ENCODE measurements at regions not wholly inside any gene's neighbourhood (a gene's known extent, or its start where the extent isn't known, plus 50 kb on each side); places are given as distances from the start of the nearest gene placed in this dataset.

DNA sequence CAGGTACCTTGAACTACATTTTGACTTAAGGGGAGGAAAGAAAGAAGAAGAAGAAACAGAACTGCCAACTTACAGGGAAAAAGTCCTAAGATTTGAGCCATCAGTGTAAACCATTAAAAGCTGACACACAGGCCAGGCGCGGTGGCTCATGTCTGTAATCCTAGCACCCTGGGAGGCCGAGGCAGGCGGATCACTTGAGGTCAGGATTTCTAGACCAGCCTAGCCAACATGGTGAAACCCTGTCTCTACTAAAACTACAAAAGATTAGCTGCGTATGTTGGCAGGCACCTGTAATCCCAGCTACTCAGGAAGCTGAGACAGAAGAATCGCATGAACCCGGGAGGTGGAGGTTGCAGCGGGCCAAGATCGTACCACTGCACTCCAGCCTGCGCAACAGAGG, 389.7 kb upstream of the FAM241A start:
- Histone ChIP-seq H3K4me3 (ENCODE audit: low read length in 2 of 2) (no peak overlapping the region), H3K27me3 (ENCODE audit: control insufficient read depth in 1 of 2, insufficient read depth in 2 of 2, low read length in 1 of 2) (no peaks in the 10 kb centered on the region), H3K27ac (ENCODE audit: low read depth in 1 of 2, low read length in 2 of 2) (no peak overlapping the region), H3K9me3 (ENCODE audit: control insufficient read depth, low read length) (no peaks in the 10 kb centered on the region), H3K4me1 (ENCODE audit: control insufficient read depth in 1 of 2, insufficient read depth in 2 of 2, low read length in 2 of 2) (no peaks in the 10 kb centered on the region), H3K36me3 (ENCODE audit: control insufficient read depth in 1 of 2, insufficient read depth in 2 of 2, low read length in 1 of 2) (no peaks in the 10 kb centered on the region)
- ATAC-seq (ENCODE audit: low FRiP score): no peak
- WGBS, 2 donors: 94% methylated on average over 10 of the region's 10 CpGs
- DNase-seq: no peak
- intact Hi-C loops (cut with DNase I): no loop called here

DNA sequence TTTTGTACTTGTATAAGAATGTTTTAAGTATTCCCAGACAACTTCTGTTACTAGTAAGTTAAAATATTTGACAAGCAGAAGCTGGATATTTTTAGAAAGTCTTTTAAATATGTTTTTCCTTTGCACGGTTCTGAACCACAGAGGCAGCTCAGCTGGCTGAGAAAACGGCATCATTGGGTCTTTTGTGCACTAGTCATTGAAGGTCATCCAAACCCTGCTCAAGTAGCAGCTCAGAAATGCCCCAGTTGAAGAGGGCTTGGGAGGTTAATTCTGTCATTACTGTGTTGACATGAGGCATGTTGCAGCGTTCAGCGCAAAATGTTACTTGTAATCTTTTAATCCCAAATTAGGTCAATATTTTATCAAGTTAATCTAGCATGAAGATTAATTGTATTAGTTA, 383.7 kb upstream of the FAM241A start:
- no peaks in the 10 kb centered on the region for H3K4me1 ChIP-seq (ENCODE audit: control insufficient read depth in 1 of 2, insufficient read depth in 2 of 2, low read length in 2 of 2)
- intact Hi-C loops (cut with DNase I): no loop called here
- no peak overlapping the region for H3K27ac ChIP-seq (ENCODE audit: low read depth in 1 of 2, low read length in 2 of 2)
- no peak overlapping the region for H3K4me3 ChIP-seq (ENCODE audit: low read length in 2 of 2)
- ATAC-seq (ENCODE audit: low FRiP score) (no peak), DNase-seq (no peak)
- H3K27me3 ChIP-seq (ENCODE audit: control insufficient read depth in 1 of 2, insufficient read depth in 2 of 2, low read length in 1 of 2): no peaks in the 10 kb centered on the region
- WGBS, 2 donors: 3 to 7% methylated on average over 4 of the region's 4 CpGs
- no peaks in the 10 kb centered on the region for H3K36me3 ChIP-seq (ENCODE audit: control insufficient read depth in 1 of 2, insufficient read depth in 2 of 2, low read length in 1 of 2)
- no peaks in the 10 kb centered on the region for H3K9me3 ChIP-seq (ENCODE audit: control insufficient read depth, low read length)

GRCh38 chr4:111770514-111770913, 374.7 kb upstream of the FAM241A start:
- Histone ChIP-seq H3K36me3 (ENCODE audit: control insufficient read depth in 1 of 2, insufficient read depth in 2 of 2, low read length in 1 of 2) (no peaks in the 10 kb centered on the region), H3K4me1 (ENCODE audit: control insufficient read depth in 1 of 2, insufficient read depth in 2 of 2, low read length in 2 of 2) (no peaks in the 10 kb centered on the region), H3K9me3 (ENCODE audit: control insufficient read depth, low read length) (peaks cover 3% of the 10 kb centered on the region), H3K27me3 (ENCODE audit: control insufficient read depth in 1 of 2, insufficient read depth in 2 of 2, low read length in 1 of 2) (no peaks in the 10 kb centered on the region), H3K27ac (ENCODE audit: low read depth in 1 of 2, low read length in 2 of 2) (no peak overlapping the region), H3K4me3 (ENCODE audit: low read length in 2 of 2) (no peak overlapping the region)
- no peak for DNase-seq
- WGBS, 2 donors: 64 to 75% methylated on average over 8 of the region's 8 CpGs
- no peak for ATAC-seq (ENCODE audit: low FRiP score)
- intact Hi-C loops (cut with DNase I): no loop called here

DNA sequence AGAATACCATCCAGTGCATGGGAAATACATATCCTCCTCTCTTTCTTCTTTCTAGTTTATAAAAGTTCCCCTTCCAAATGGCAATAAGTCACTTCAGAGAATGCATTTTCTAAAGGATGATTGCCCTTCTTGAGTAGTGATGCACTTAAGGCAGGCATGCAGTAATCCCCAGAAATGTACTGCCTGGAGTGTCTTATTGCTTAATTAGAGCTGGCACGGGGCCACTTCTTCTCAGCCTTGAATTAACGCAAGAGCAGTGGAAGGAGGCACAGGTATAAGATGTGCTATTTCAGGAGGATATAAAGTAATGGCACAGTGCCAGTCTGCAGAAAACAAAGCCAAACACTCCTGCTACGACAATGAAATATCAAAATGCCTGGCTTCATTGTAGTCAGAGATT, 371.4 kb upstream of the FAM241A start:
- DNase-seq (no peak), ATAC-seq (ENCODE audit: low FRiP score) (no peak)
- Histone ChIP-seq H3K27ac (ENCODE audit: low read depth in 1 of 2, low read length in 2 of 2) (no peak overlapping the region), H3K27me3 (ENCODE audit: control insufficient read depth in 1 of 2, insufficient read depth in 2 of 2, low read length in 1 of 2) (no peaks in the 10 kb centered on the region), H3K4me3 (ENCODE audit: low read length in 2 of 2) (no peak overlapping the region), H3K36me3 (ENCODE audit: control insufficient read depth in 1 of 2, insufficient read depth in 2 of 2, low read length in 1 of 2) (no peaks in the 10 kb centered on the region), H3K4me1 (ENCODE audit: control insufficient read depth in 1 of 2, insufficient read depth in 2 of 2, low read length in 2 of 2) (no peaks in the 10 kb centered on the region), H3K9me3 (ENCODE audit: control insufficient read depth, low read length) (peaks cover 3% of the 10 kb centered on the region)
- intact Hi-C loops (cut with DNase I): no loop called here
- 66 to 75% methylated on average over 3 of the region's 3 CpGs for WGBS, 2 donors

DNA sequence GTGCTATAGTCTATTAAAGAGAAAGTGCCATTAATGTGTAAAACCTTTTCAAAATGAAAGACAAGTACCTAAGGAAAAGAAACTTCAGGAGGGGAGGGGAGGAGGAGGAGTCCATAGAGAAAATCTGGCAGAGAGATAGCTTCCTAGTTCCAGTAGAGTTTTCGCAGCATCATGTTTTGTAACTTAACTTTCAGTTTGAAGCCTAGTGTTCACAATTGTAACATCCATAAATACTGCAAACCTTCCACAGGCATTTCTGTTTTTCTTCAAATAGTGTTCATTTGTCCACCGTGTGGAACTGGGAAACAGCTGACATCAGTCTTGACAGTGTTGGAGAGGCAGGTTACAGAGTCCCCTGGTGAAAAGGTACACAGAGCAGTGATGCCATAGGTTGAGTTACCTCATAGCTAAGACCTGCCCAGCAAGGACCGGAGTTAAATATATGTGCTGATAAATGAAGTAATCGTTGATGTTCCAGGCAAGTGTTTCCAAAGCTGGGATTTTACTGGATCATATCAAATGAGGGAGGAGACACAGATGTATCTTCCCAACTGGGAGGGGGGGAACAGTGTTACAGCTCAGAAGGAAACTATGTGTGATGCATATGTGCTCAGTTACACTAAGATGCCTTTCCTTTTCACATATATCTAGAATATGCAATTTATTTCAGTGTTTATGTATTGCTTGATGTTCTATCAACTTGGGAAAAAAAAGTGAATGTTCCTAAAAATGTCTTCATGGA, 369.5 kb upstream of the FAM241A start:
- DNase-seq (no peak), ATAC-seq (ENCODE audit: low FRiP score) (no peak)
- intact Hi-C loops (cut with DNase I): no loop called here
- H3K4me1 ChIP-seq (ENCODE audit: control insufficient read depth in 1 of 2, insufficient read depth in 2 of 2, low read length in 2 of 2): no peaks in the 10 kb centered on the region
- no peak overlapping the region for H3K27ac ChIP-seq (ENCODE audit: low read depth in 1 of 2, low read length in 2 of 2)
- H3K4me3 ChIP-seq (ENCODE audit: low read length in 2 of 2): no peak overlapping the region
- 39 to 44% methylated on average over 4 of the region's 4 CpGs for WGBS, 2 donors
- peaks cover 3% of the 10 kb centered on the region for H3K9me3 ChIP-seq (ENCODE audit: control insufficient read depth, low read length)
- no peaks in the 10 kb centered on the region for H3K27me3 ChIP-seq (ENCODE audit: control insufficient read depth in 1 of 2, insufficient read depth in 2 of 2, low read length in 1 of 2)
- H3K36me3 ChIP-seq (ENCODE audit: control insufficient read depth in 1 of 2, insufficient read depth in 2 of 2, low read length in 1 of 2): no peaks in the 10 kb centered on the region

GRCh38 chr4:111776561-111776960, 368.7 kb upstream of the FAM241A start:
- Histone ChIP-seq H3K36me3 (ENCODE audit: control insufficient read depth in 1 of 2, insufficient read depth in 2 of 2, low read length in 1 of 2) (no peaks in the 10 kb centered on the region), H3K9me3 (ENCODE audit: control insufficient read depth, low read length) (peaks cover 3% of the 10 kb centered on the region), H3K4me3 (ENCODE audit: low read length in 2 of 2) (no peak overlapping the region), H3K27me3 (ENCODE audit: control insufficient read depth in 1 of 2, insufficient read depth in 2 of 2, low read length in 1 of 2) (no peaks in the 10 kb centered on the region), H3K27ac (ENCODE audit: low read depth in 1 of 2, low read length in 2 of 2) (no peak overlapping the region), H3K4me1 (ENCODE audit: control insufficient read depth in 1 of 2, insufficient read depth in 2 of 2, low read length in 2 of 2) (no peaks in the 10 kb centered on the region)
- intact Hi-C loops (cut with DNase I): no loop called here
- no peak for DNase-seq
- no peak for ATAC-seq (ENCODE audit: low FRiP score)
- 16 to 18% methylated on average over 1 of the region's 1 CpG for WGBS, 2 donors

DNA sequence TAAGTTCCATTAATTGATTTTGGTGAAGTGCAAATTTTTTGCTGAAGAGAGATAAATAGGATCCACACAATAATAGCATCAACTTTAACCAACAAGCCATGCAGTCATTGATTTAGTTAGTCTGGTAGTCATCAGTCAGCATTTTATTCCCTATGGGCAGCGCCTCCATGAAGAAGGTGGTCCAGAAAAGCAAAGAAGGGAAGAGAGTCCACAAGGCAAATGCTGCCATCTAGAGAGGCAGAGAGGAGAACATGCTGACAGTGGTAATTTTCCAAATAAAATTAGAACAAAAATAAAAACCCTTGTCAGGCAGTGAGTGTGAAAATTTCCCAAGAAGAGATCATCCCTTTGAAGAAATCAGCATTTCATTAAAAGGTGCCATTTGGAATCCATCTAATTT, 366.7 kb upstream of the FAM241A start:
- no peaks in the 10 kb centered on the region for H3K9me3 ChIP-seq (ENCODE audit: control insufficient read depth, low read length)
- intact Hi-C loops (cut with DNase I): no loop called here
- no peaks in the 10 kb centered on the region for H3K4me1 ChIP-seq (ENCODE audit: control insufficient read depth in 1 of 2, insufficient read depth in 2 of 2, low read length in 2 of 2)
- ATAC-seq (ENCODE audit: low FRiP score) (no peak), DNase-seq (no peak)
- H3K4me3 ChIP-seq (ENCODE audit: low read length in 2 of 2): no peak overlapping the region
- no peak overlapping the region for H3K27ac ChIP-seq (ENCODE audit: low read depth in 1 of 2, low read length in 2 of 2)
- 31 to 48% methylated on average over 1 of the region's 1 CpG for WGBS, 2 donors
- no peaks in the 10 kb centered on the region for H3K36me3 ChIP-seq (ENCODE audit: control insufficient read depth in 1 of 2, insufficient read depth in 2 of 2, low read length in 1 of 2)
- no peaks in the 10 kb centered on the region for H3K27me3 ChIP-seq (ENCODE audit: control insufficient read depth in 1 of 2, insufficient read depth in 2 of 2, low read length in 1 of 2)

- H3K27ac ChIP-seq (ENCODE audit: low read depth in 1 of 2, low read length in 2 of 2): no peak overlapping the region
Measured at GRCh38 chr4:111780965-111781364, 364.3 kb upstream of the FAM241A start.

GRCh38 chr4:111781611-111782010, 363.6 kb upstream of the FAM241A start:
- ATAC-seq (ENCODE audit: low FRiP score) (no peak), DNase-seq (no peak)
- no peak overlapping the region for H3K27ac ChIP-seq (ENCODE audit: low read depth in 1 of 2, low read length in 2 of 2)
- H3K9me3 ChIP-seq (ENCODE audit: control insufficient read depth, low read length): no peaks in the 10 kb centered on the region
- no peaks in the 10 kb centered on the region for H3K36me3 ChIP-seq (ENCODE audit: control insufficient read depth in 1 of 2, insufficient read depth in 2 of 2, low read length in 1 of 2)
- WGBS, 2 donors: 71 to 82% methylated on average over 5 of the region's 5 CpGs
- no peaks in the 10 kb centered on the region for H3K4me1 ChIP-seq (ENCODE audit: control insufficient read depth in 1 of 2, insufficient read depth in 2 of 2, low read length in 2 of 2)
- intact Hi-C loops (cut with DNase I): no loop called here
- no peaks in the 10 kb centered on the region for H3K27me3 ChIP-seq (ENCODE audit: control insufficient read depth in 1 of 2, insufficient read depth in 2 of 2, low read length in 1 of 2)
- no peak overlapping the region for H3K4me3 ChIP-seq (ENCODE audit: low read length in 2 of 2)

More at GRCh38 chr4:111780965-111781364, 364.3 kb upstream of the FAM241A start:
- Histone ChIP-seq H3K4me3 (ENCODE audit: low read length in 2 of 2) (no peak overlapping the region), H3K9me3 (ENCODE audit: control insufficient read depth, low read length) (no peaks in the 10 kb centered on the region), H3K4me1 (ENCODE audit: control insufficient read depth in 1 of 2, insufficient read depth in 2 of 2, low read length in 2 of 2) (no peaks in the 10 kb centered on the region), H3K27me3 (ENCODE audit: control insufficient read depth in 1 of 2, insufficient read depth in 2 of 2, low read length in 1 of 2) (no peaks in the 10 kb centered on the region), H3K36me3 (ENCODE audit: control insufficient read depth in 1 of 2, insufficient read depth in 2 of 2, low read length in 1 of 2) (no peaks in the 10 kb centered on the region)
- intact Hi-C loops (cut with DNase I): no loop called here
- 90 to 95% methylated on average over 2 of the region's 2 CpGs for WGBS, 2 donors
- ATAC-seq (ENCODE audit: low FRiP score): no peak
- no peak for DNase-seq

Data from aorta (tissue), 5 donors.